ENCODE measurements at regions not wholly inside any gene's neighbourhood (a gene's known extent, or its start where the extent isn't known, plus 50 kb on each side); places are given as distances from the start of the nearest gene placed in this dataset.

GRCh38 chr1:103371234-103371633 is 154.3 kb upstream of the RNPC3 start:
- TF ChIP-seq CTCF (IDR thresholded peaks at IDR 0.05), result no peak

DNA sequence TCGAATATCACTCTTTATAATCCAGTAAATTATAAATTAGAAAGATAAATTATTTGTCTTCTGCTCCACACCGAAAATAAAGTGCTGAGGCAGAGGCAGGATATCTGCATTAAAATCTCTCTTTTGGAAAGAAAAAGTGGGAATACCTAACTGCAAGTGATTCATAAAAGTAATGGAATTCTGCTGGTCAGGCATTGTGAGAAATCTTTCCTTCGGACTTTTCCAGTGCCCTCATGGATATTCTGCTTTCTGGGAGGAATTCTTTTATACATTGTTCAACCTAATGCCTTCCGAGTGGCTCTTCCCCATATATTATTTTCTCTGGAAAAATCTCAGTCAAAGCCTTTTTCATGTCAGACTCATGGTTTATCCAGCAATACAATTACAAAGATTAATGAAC is 158.3 kb upstream of the RNPC3 start:
- no peak for TF ChIP-seq CTCF (IDR thresholded peaks at IDR 0.05)

DNA sequence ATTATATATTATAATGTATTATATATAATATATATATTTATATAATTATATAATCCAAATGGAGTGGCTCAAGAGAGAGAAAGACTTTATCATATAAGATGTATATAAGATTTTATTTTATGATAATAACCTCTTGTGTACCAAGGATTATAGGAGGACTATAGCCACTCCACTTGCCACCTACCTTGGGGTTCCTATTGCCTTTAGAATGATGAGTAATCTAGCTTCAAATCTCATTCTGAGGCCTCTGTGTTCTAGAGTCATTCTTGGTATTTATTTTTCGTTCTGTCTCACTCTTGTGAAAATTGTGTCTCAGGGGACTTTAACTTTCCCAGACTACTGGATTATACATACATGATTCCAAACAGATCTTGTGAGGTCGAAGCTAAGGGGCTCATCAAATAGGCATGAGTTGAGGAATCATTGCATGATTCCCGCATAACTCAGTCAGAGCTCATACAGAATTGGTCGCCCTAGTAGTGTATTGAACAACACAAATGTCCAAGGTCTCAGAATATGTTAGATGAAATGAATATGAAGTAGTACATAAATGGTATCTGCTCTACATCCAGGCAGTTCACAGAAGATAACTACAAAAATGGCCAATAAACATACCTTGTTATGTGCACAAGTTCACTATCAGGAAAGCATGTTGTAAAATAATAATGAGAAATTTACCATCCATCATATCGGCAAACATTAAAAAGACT is 159.5 kb upstream of the RNPC3 start:
- no peak for TF ChIP-seq CTCF (IDR thresholded peaks at IDR 0.05)

- no peak for TF ChIP-seq CTCF (IDR thresholded peaks at IDR 0.05)
Measured at GRCh38 chr1:103363008-103363365, 162.5 kb upstream of the RNPC3 start.

GRCh38 chr1:103362348-103363007 is 163.0 kb upstream of the RNPC3 start:
- TF ChIP-seq CTCF (IDR thresholded peaks at IDR 0.05), result no peak

DNA sequence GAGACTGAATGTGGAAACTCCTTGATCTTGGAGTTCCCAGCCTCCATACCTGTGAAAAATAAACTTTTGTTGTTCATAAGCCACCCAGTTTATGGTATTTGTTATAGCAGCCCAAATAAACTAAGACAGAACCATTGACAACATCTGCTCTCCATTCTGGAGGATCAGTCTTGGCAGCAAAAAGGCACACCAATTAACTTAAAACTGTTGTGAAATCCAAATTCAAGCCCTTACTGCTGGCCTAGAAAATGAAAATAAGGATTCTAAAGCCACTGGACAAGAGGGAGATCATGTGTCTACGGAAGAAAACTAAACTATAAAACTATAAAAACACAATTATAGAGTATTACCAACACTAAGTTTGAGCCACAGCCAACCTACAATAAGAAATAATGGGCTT is 172.1 kb upstream of the RNPC3 start:
- no peak for TF ChIP-seq CTCF (IDR thresholded peaks at IDR 0.05)

DNA sequence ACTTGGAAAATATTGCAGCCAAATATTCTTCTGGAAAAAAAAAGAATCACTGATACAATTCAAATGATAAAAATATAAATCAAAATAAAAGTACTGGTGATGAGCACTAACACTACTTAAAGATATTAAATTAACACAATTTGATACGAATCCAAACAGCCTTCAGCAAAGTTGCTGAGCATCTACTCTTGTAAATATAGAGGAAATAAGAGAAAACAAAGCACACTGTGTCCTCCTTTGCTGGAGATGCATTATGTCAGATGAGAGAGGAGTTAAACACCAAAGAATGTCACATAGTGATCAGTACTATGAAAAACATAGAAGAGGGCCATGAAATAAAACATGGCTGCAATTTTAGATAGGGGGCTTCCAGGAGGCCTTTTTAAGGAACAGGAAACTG is 177.4 kb upstream of the RNPC3 start:
- no peak for TF ChIP-seq CTCF (IDR thresholded peaks at IDR 0.05)
